NCI-H2081 (cell line): ENCODE measurements at regions not wholly inside any gene's neighbourhood (a gene's known extent, or its start where the extent isn't known, plus 50 kb on each side); places are given as distances from the start of the nearest gene placed in this dataset.

Experiments used
- DNase-seq, 2 experiments: peaks; one replicate each; lab custom pipeline; 2025; lab: John Stamatoyannopoulos, UW

DNA sequence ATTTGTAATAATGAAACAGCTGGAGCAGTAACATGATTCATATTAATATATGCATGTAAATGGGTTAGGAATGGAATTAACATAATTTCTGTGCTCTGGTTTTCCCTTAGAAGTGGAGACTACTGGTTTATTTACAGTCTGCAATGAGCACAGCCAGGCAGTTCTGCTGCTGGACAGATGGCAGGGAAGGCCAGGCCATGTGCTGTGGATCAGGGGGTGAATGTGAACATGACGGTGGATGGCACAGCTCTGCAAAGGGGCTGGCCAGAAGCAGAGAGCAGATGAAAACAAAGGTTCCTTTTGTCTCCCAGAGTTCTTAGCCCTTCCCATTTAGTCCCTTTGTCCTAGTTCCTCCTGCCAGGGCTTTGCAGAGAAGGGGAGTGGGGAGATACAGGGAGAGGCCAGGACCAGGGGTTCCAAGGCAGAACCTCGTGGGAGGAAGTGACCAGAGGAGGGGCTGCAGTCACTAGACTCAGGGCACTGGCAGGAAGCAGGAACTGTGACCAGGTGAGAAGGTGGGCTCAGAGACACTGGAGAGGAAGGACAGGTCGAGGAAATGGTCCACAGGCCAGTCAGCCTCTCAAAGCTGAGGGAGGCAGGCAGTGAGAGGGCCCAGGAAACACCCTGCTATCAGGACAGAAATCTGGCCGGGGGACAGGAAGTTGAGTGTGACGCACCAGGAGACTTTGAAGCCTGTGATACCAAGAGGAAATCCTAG, 112.9 kb upstream of the ATP8B1 start:
- DNase-seq = no peak

GRCh38 chr18:57915248-57915647, 112.1 kb upstream of the ATP8B1 start:
- peak in 1 of 2 experiments; percentile 25 for DNase-seq

GRCh38 chr18:57913686-57914085, 110.6 kb upstream of the ATP8B1 start:
- DNase-seq = no peak

GRCh38 chr18:57910817-57911216, 107.7 kb upstream of the ATP8B1 start:
- no peak for DNase-seq

DNA sequence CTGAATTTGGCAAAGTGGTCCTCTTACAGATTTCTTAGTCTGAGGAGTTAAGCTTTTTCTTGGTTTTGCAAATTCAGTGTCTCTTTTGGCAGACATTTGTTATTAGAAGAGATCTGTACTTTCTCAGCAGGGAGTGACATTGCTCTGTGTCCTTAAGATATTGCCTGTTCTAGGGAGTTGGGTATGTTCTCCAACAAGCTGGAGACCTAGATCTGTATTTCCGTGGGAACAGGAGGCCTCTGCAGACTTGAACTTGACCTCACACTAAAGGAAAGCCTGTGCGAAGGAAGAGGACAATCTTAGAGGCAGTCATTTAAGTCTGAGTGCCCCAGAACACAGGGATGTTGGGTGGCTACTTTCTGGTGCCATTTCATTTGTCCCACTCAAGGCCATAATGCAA, 107.0 kb upstream of the ATP8B1 start:
- DNase-seq = no peak

DNA sequence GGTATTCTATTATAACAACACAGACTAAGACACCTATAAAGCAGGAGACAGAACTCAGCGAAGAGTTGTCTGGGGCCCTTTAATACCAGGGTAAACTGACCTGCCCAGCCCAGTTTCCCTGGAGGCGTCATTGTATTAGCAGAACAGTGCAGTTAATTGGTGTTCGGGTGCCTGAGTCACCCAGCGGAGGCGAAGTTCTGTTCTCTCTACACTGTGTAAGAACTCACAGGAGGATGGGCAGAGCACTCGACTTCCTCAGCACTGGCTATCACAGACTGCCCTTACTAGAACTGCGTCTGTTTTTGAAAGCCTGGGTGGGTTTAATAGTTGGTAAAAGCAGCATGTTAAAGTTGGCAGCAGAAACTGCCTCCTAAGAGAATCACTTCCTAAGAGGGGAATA, 106.5 kb upstream of the ATP8B1 start:
- no peak for DNase-seq

DNA sequence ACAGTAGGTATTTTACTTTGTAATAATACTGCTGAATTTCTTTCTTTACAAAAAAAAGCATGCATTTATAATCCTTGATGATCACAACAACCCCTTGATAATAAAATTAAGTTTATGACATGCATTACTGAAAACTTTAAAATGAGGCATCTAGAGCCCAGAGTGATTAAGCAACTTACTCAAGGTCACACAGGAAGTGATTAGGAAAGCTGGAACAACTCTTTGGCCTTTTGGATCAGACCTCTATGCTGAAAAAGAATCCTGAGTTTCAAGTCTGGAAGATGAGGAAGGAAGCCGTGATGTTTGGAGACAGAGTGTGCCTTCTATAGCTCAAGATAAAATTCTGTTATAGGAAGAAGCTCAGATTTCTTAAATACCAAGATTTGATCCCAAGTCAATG, 105.0 kb upstream of the ATP8B1 start:
- DNase-seq = no peak

GRCh38 chr18:57907550-57907949, 104.4 kb upstream of the ATP8B1 start:
- DNase-seq = no peak

- DNase-seq = no peak
Measured at GRCh38 chr18:57906852-57907251, 103.7 kb upstream of the ATP8B1 start.

GRCh38 chr18:57904535-57904934, 101.4 kb upstream of the ATP8B1 start:
- DNase-seq = no peak

DNA sequence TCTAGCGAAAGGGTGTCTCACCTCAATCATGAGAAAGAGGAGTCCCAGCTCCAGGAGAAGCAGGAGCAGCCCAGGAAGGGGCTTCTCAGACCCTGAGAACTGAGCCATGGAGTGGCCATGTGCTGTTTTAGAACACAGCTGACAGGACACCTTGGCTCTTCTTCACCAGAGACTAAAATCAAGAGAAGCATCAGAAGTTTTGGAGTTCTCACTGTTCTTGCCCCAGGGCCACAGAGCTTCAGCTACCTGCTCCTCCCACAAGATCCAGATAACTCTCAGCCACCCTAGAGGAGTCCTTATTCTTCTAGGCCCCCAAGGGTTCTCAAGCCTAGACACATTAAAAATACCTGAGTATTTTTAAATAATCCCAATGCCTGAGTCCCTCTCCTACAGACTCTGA, 99.6 kb upstream of the ATP8B1 start:
- DNase-seq = no peak

DNA sequence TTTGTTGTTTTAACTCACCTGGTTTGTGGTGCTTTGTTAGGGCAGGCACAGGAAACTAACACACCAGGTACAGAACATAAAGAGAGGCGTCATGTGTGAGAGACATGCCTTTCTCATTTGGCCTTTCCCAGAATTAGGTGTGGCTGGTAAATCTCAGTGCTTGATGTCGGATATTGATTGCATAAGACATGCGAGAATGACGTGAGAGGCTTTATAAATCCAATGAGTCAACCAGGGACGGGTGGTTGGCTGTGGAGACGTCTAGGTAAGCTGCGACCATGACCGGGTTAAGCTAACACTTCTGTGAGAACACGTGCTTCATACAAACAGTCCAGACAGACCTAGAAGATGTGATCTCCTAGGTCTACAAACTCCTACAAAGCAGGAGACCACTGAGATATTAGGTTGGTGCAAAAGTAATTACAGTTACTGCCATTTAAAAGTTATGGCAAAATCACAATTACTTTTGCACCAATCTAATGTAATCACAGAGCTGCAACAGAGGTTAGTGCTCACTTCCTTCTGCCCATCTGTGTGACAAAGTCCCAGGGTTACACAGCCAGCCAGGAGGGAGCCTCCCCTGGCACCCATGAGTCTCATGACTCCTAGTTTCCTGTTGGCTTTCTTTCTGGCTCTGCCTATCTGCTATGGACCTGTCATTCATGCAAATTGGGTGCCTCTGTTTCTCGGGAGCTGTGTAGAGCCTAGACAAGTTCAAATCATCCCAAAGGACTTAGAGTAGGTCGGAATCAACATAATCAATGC, 98.9 kb upstream of the ATP8B1 start:
- DNase-seq = no peak

- no peak for DNase-seq
Measured at GRCh38 chr18:57900906-57901435, 97.9 kb upstream of the ATP8B1 start.

- DNase-seq = no peak
Measured at GRCh38 chr18:57898506-57899124, 95.5 kb upstream of the ATP8B1 start.

GRCh38 chr18:57895182-57895581, 92.1 kb upstream of the ATP8B1 start:
- no peak for DNase-seq

GRCh38 chr18:57891707-57892391, 88.7 kb upstream of the ATP8B1 start:
- no peak for DNase-seq

GRCh38 chr18:57890266-57890665, 87.2 kb upstream of the ATP8B1 start:
- DNase-seq = no peak

GRCh38 chr18:57889841-57890240, 86.7 kb upstream of the ATP8B1 start:
- no peak for DNase-seq

- no peak for DNase-seq
Measured at GRCh38 chr18:57887543-57888383, 84.6 kb upstream of the ATP8B1 start.

- DNase-seq = no peak
Measured at GRCh38 chr18:57885931-57886330, 82.8 kb upstream of the ATP8B1 start.

DNA sequence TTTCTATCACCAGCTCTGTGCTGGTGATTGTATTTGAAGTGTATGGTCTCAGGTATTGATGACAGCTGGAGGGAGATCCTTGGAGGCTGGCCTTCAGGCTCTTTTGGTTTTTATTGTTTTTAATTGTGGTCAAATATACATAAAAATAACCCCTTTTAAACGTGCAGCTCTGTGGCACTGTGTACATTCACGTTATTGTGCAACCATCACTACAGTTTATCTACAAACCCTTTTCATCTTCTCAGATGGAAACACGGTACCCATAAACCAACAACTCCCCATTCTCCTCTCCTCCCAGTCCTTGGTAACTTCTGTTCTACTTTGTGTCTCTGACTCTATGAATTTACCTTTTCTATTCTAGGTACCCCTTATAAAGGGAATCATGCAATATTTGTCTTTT, 79.3 kb upstream of the ATP8B1 start:
- no peak for DNase-seq
